IMR-90 (cell line): ENCODE measurements at regions not wholly inside any gene's neighbourhood (a gene's known extent, or its start where the extent isn't known, plus 50 kb on each side); places are given as distances from the start of the nearest gene placed in this dataset.
"Not testable (repeated sequence)": the region's sequence is repeated elsewhere in the genome, so short reads cannot be mapped to it uniquely, and the experiment has no call there.

ENCODE experiments used
- BHLHE40 ChIP-seq: fragments of 150-350 bp; IDR thresholded peaks from 2 replicates; pipeline ENCODE4 v1.6.1; 2016; ENCODE audit warnings: mild to moderate bottlenecking, low read depth, low read length
- CEBPB ChIP-seq: IDR thresholded peaks from 2 replicates; pipeline ENCODE4 v1.6.1; 2012; ENCODE audit warnings: low read depth, low read length, improper control_type of control experiment
- CHD1 ChIP-seq: IDR thresholded peaks from 2 replicates; pipeline ENCODE4 v1.6.1; 2012; ENCODE audit warnings: low read depth, low read length, improper control_type of control experiment
- FOS ChIP-seq: fragments of 150-350 bp; IDR thresholded peaks from 2 replicates; pipeline ENCODE4 v1.6.1; 2016; ENCODE audit warnings: low read depth, low read length
- MAZ ChIP-seq: IDR thresholded peaks from 2 replicates; pipeline ENCODE4 v1.6.1; 2012; ENCODE audit warnings: low read depth, mild to moderate bottlenecking, low read length, improper control_type of control experiment, moderate library complexity, borderline replicate concordance
- MXI1 ChIP-seq: IDR thresholded peaks from 2 replicates; pipeline ENCODE4 v1.6.1; 2012; ENCODE audit warnings: low read depth, mild to moderate bottlenecking, low read length, moderate library complexity, borderline replicate concordance
- POLR2A ChIP-seq: IDR thresholded peaks from 2 replicates; pipeline ENCODE4 v1.6.1; 2012; ENCODE audit warnings: mild to moderate bottlenecking, low read depth, low read length
- RAD21 ChIP-seq: IDR thresholded peaks from 2 replicates; pipeline ENCODE4 v1.6.1; 2012; ENCODE audit warnings: low read length, improper control_type of control experiment
- RFX5 ChIP-seq: IDR thresholded peaks from 2 replicates; pipeline ENCODE4 v1.8.0; 2012; ENCODE audit warnings: low read depth, mild to moderate bottlenecking, low read length, moderate library complexity
- SMC3 ChIP-seq: fragments of 150-350 bp; IDR thresholded peaks from 2 replicates; pipeline ENCODE4 v1.6.1; 2016; ENCODE audit warnings: low read depth, mild to moderate bottlenecking, antibody characterized with exemption, low read length, moderate library complexity
- TF ChIP-seq, protein P1 (sequence below): conservative IDR thresholded peaks from 2 replicates; pipeline ENCODE4 v1.5.1; 2012; ENCODE audit warnings: mild to moderate bottlenecking, low read depth, low read length, improper control_type of control experiment
- TF ChIP-seq, protein P2 (sequence below): fragments of 150-350 bp; IDR thresholded peaks from 2 replicates; pipeline ENCODE4 v1.6.1; 2016; ENCODE audit warnings: low read depth, mild to moderate bottlenecking, low read length, moderate library complexity, borderline replicate concordance

DNA sequence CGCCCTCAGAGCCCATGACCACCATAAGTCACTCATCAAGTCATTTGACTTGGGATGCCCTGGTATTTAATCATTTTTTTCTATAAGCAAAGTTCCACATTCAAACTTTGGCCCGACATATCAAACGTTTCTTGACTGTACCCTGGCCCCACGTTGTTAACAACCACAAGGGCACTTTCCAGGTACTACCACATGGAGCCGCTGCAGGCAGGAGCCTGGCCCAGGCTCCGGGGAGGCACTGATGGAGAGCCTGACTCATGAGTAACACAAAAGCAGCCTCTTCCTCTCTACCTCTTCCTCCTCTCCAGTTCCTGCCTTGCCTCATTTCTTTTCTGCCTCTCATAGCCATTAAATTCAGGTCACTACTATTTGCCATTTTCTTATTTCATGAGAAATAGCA, 95.9 kb upstream of the ADORA2B start:
- TF ChIP-seq, protein P1, sequence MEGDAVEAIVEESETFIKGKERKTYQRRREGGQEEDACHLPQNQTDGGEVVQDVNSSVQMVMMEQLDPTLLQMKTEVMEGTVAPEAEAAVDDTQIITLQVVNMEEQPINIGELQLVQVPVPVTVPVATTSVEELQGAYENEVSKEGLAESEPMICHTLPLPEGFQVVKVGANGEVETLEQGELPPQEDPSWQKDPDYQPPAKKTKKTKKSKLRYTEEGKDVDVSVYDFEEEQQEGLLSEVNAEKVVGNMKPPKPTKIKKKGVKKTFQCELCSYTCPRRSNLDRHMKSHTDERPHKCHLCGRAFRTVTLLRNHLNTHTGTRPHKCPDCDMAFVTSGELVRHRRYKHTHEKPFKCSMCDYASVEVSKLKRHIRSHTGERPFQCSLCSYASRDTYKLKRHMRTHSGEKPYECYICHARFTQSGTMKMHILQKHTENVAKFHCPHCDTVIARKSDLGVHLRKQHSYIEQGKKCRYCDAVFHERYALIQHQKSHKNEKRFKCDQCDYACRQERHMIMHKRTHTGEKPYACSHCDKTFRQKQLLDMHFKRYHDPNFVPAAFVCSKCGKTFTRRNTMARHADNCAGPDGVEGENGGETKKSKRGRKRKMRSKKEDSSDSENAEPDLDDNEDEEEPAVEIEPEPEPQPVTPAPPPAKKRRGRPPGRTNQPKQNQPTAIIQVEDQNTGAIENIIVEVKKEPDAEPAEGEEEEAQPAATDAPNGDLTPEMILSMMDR, result peak; percentile 47
- TF ChIP-seq POLR2A, MXI1, MAZ, FOS, CHD1, CEBPB, BHLHE40, RFX5: not testable (repeated sequence)
- TF ChIP-seq SMC3 (peak; percentile 37; the same call in 1 of the 2 replicates), RAD21 (peak; percentile 54)
- TF ChIP-seq, protein P2, sequence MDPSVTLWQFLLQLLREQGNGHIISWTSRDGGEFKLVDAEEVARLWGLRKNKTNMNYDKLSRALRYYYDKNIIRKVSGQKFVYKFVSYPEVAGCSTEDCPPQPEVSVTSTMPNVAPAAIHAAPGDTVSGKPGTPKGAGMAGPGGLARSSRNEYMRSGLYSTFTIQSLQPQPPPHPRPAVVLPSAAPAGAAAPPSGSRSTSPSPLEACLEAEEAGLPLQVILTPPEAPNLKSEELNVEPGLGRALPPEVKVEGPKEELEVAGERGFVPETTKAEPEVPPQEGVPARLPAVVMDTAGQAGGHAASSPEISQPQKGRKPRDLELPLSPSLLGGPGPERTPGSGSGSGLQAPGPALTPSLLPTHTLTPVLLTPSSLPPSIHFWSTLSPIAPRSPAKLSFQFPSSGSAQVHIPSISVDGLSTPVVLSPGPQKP, result not testable (repeated sequence)
